ENCODE measurements at regions not wholly inside any gene's neighbourhood (a gene's known extent, or its start where the extent isn't known, plus 50 kb on each side); places are given as distances from the start of the nearest gene placed in this dataset.
"Not testable (repeated sequence)": the region's sequence is repeated elsewhere in the genome, so short reads cannot be mapped to it uniquely, and the experiment has no call there.

DNA sequence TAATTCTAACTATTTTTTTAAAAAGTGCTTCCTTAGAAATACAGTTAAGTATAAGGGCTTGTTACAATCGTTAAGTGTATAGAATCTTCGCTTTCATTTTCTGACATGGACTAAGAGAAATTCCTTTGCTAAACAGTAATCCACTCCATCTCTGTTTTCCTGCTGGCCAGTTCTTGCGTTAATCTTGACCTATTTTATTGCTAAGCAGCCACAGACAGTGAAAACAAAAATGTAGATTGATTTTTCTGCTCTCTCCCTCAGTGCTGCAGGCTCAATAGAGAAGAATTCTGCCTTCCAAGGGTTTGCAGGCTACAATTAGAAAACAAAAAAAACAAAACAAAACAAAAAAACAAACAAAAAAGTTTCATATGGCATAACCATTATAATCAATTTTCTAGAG is 310.4 kb upstream of the ADARB2 start:
- no peak for DNase-seq

DNA sequence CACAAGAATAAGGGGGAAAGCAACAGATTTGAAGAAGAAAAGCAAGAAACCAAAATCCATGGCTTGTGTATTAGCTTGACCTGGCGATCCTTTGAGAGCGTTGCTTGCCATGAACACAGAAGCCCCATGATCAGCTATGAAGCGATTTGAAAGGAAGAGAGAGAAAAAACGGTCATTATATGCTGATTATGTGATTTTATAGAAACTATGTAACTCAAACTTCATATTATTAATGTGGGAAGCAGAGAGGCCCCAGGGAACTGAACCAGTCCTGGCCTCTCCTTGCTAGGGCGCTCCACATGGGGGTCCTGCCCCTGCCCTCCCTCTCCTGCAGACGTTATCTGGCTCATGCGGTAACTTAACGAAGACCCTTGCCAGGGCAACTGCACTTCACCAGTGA is 306.1 kb upstream of the ADARB2 start:
- no peak for DNase-seq

DNA sequence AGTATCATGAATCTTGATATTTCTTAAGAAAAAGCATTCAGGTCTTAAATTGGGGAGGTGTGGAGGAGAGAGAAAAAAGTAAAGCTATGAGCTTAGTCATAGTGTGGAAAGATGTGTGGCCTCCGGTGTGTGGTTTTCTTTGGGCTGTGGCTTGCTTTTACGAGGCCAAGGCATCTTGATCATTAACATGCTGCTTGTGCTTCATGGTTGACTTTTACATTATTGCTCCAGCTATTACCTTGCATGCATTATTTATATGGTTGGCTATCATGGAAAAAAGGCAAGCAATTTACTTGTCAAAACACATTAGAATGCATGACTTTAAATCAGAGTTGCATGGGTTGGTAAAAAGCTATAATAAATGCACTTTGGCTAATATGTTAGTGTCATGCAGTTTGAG is 300.7 kb upstream of the ADARB2 start:
- no peak for DNase-seq

- DNase-seq: no peak
Measured at GRCh38 chr10:2037246-2037645, 299.9 kb upstream of the ADARB2 start.

DNA sequence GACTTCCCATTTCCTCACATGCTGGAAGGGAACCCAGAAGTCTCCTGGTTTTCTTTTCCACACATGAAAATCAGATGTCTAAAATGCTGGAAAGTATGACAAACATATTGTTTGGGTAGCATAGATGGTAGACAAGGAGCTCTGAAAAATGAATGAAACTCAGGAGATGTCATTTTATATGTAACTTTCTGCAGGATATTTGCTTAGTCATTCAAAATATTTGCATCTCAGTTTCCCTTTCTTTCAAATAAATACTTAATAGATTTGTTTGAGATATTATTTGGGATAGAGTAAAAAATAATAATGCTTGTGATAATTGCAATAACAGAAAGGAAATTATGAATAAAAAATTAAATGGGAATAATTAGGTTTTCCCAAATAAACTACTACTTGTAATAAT is 298.9 kb upstream of the ADARB2 start:
- no peak for DNase-seq

- DNase-seq: no peak
Measured at GRCh38 chr10:2030046-2030445, 292.7 kb upstream of the ADARB2 start.

GRCh38 chr10:2026936-2027335 is 289.6 kb upstream of the ADARB2 start:
- DNase-seq: no peak

GRCh38 chr10:2024750-2025149 is 287.4 kb upstream of the ADARB2 start:
- not testable (repeated sequence) for DNase-seq

- no peak for DNase-seq
Measured at GRCh38 chr10:2023687-2024086, 286.4 kb upstream of the ADARB2 start.

DNA sequence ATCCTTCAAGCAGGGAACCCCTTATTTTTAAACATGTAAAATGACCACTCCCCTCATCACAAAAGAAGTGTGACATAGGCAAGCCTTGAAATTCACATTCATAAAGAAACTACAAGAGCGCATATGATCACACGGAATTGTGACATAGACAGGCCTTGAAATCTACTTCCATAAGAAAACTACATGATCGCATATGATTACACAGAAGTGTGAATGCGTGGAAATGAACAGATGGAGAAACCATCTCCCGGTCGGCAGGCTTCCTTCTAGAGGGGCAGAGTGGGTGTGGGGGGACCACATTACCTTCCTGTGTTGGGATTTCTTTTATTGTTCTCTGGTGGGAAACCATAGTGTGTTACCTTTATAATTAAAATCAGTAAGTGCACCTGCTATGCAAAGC is 285.1 kb upstream of the ADARB2 start:
- no peak for DNase-seq

GRCh38 chr10:2020836-2021235 is 283.5 kb upstream of the ADARB2 start:
- DNase-seq: peak in 2 of 3 donors; percentile 29 to 30

DNA sequence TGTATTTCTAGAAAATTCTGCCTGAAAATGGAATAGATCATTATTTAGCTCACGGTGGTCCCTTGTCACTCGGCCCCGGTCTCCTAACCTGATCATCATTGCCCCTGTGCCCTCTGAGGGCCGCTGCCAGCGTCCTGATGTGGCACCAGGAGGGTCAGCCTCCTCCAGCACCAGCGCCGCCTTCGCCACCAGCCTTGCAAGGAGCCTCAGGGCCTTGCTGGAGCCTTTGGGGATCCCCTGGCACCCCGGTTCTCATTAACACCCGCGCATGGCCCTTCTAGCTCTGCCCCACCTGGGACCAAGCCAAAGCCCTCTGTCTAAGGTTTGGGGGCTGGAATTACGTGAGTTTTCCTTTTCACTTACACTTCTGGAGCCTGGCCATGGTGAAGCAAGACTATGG is 282.5 kb upstream of the ADARB2 start:
- DNase-seq: no peak

- no peak for DNase-seq
Measured at GRCh38 chr10:2019281-2019680, 282.0 kb upstream of the ADARB2 start.

- no peak for DNase-seq
Measured at GRCh38 chr10:2014541-2014940, 277.2 kb upstream of the ADARB2 start.

DNA sequence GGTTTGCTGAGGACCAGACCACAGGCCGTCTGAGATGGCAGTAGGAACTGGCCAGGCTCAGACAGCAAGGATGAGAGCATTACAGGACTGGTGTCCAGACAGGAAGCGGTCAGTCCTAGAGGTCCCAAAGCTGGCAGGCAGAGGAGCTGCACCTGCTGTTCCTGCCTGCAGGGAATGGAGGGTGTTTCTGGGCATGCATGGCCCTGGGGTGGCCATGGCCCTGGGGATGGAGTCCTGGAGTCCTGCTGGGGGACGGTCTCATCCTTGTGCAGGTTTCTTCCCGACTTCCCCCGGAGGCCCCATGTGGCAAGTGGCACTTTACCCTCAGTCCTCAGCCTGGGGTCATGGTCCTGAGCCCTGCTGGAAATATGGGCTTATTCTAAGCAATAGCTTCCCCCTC is 274.9 kb upstream of the ADARB2 start:
- DNase-seq: no peak

GRCh38 chr10:2011106-2011716 is 273.9 kb upstream of the ADARB2 start:
- DNase-seq: no peak

DNA sequence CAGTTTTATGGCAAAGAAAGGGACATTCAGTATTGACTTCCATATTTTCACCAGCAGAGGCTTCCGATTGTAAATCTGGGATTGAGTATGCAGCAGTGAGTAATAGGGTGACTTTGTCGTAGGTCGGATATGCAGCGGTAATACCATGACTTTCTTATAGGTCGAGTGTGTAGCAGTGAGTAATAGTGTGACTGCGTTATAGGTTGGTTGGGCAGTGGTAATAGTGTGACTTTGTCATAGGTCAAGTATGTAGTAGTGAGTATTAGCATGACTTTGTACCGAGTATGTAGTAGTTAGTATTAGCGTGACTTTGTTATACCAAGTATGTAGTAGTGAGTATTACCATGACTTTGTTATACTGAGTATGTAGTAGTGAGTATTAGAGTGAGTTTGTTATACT is 268.2 kb upstream of the ADARB2 start:
- no peak for DNase-seq

- DNase-seq: no peak
Measured at GRCh38 chr10:1992930-1993329, 255.6 kb upstream of the ADARB2 start.

DNA sequence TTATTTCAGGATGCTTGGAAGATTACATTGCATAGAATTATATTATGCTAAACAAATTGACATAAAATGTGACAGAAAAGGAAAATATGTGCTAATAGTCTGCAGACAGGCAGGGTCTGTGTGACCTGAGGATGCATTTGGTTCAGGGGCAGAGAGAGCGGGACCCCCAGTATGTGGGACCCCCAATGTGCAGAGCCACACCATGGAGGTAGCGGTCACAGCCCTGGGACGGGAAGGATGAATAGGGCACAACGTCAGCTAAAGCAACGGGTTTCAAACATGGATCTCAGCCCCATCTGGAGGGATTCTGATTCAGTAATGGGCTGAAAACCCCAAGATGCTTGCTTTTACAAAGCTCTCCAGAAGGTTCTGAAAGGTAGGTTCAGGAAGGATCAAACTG is 251.8 kb upstream of the ADARB2 start:
- no peak for DNase-seq

DNA sequence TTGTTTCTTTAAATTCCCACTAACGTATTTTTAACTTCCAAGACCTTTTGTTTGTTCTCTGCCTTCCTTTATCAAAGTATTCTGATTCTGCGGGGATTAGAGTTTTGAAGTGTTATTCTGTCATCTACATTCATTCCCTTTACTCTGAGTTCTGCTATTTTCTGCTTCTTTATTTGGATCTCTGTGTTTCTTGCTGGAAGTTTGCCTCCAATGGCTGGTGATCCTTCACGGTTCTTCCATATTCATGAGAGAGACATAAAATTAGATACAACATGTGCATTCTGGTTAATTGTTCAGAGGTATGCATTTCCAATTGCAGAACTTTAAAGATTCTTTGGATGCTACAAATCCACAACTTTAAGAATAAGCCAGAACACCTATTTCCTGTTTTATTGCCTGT is 244.7 kb upstream of the ADARB2 start:
- DNase-seq: no peak

DNA sequence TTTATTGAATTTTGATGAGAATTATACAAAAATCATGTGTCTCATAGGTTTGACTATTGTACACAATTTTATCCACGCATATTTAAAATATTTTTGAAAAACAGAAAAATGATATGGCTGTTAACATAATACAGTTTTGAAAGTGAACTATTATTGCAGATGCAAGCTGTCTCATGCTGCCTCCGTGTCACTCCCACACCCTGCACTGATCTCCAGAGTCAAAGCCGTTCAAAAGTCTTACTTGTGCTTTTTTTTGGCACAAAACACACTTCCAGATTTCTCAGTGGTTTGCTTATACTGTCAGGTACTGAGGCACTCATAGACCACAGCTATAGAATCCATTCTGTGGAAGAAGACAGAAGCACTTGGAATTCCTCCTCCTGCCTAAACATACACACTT is 243.1 kb upstream of the ADARB2 start:
- no peak for DNase-seq

- no peak for DNase-seq
Measured at GRCh38 chr10:1978584-1978983, 241.3 kb upstream of the ADARB2 start.

GRCh38 chr10:1977461-1977860 is 240.1 kb upstream of the ADARB2 start:
- no peak for DNase-seq

DNA sequence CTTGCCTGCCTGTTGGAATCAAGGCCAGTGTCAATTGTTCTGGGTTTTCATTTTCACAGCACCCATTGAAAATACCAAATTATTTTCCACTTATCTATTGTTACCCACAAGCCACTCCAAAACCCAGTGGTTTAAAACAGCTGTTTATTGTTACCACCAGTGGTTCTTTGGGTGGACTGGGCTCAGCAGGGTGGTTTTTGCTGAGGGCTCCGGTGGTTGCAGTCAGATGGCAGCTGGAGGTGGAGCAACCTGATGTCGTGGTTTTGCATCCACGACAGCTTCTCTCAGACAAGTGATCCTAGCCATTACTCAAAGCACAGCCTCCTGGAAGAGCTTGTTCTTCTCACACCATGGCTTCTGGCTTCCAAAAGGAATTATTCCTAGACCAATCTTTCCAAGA is 235.1 kb upstream of the ADARB2 start:
- DNase-seq: no peak

DNA sequence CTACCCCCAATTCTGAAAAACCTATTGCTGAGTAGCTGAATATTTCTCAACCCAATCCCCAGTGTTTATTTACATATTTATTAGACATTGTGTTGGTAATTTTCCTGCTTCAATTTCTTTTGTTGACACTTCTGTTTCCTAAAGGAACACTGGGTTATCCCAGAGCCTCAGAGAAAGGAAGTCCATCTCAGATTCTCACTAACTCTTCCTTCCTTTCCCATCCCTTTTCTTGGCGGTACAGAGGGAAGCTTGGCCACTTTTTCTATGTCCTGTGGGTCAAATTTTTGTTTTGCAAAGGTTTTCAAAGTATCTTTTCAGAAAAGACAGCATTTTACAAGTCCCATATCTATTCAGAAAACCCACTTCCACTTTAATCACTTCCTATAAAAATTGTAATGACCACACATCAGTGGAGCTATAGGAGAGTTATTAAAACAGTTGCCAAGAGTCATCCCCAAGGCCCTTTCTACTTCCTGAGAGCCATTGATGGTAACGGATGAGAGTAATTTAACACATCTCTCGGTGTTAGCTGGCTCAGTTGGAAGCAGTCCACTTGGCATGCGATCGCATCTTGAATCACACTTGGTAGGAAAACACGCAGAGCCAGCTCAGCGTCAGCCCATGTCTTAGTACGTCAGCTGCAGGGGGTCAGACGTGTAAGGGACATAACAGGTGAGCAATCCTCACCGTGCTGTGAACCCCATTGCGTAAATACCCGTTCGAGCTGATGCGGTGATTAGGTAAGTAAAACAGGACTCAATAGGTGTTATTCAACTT is 231.1 kb upstream of the ADARB2 start:
- DNase-seq: no peak

Measured in suppressor macrophage treated with lipopolysaccharide for 1 hour (primary cell).